Limb (tissue), 2 donors: ENCODE measurements at regions not wholly inside any gene's neighbourhood (a gene's known extent, or its start where the extent isn't known, plus 50 kb on each side); places are given as distances from the start of the nearest gene placed in this dataset.
"Not testable (repeated sequence)": the region's sequence is repeated elsewhere in the genome, so short reads cannot be mapped to it uniquely, and the experiment has no call there.

Source experiments
- DNase-seq, 2 donors: peaks; one replicate each; pipeline ENCODE4 v3.0.0-alpha.2; 2016; ENCODE audit errors: extremely low spot score in 2 of 2

DNA sequence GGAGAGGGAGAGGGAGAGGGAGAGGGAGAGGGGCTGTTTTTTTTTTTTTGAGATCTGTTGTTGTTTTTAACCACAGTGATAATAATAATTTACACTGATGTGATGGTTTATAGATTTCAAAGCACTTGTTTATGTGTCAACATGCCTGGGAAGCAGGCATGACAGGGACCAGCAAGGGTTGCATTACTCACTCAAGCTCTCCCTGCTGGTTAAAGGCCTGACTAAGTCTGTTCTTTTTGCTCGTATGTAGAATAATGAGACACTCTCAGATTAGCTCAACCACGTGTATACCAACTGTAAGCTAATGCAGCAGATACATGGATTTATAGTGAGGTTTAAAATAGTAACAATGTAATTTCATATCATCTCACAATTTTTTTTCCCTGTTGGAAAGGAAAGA, 134.6 kb upstream of the BOD1L1 start:
- DNase-seq: no peak

DNA sequence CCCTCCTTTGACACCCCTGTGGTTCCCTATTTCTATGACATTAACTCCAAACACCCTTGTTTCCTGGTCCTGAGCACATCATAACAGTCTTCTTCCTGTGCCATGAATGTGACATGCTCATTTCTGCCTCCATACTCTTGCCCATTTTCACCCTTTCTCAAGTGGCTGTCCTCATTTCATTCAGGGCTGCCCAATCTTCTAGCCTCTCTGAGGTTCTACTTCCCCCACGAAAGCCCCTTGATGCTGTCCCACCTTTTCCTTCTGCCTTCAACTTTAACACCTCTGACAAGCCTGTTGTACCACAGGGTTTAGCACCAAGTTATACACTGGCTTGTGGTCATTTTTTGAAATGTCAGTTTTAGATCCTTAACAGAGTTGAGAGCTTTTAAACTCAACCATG, 136.2 kb upstream of the BOD1L1 start:
- no peak for DNase-seq

DNA sequence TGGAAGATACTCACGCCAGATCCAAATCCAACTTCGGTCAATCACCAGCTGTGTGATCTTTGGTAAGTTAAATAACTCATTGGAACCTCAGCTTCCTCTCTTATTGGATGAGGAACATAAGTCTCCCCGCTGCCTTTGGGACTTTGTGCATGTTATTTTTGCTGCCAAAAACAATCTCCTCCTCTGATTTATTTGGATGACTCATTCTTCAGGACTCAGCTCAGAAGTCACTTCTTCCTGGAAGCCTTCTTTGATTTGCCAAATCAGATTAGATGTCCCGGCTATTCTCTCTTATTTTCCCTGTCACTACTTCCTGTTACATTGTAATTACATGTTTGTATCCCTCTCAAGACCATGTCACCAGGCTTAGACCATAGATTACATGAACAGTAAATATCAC, 138.0 kb upstream of the BOD1L1 start:
- no peak for DNase-seq

DNA sequence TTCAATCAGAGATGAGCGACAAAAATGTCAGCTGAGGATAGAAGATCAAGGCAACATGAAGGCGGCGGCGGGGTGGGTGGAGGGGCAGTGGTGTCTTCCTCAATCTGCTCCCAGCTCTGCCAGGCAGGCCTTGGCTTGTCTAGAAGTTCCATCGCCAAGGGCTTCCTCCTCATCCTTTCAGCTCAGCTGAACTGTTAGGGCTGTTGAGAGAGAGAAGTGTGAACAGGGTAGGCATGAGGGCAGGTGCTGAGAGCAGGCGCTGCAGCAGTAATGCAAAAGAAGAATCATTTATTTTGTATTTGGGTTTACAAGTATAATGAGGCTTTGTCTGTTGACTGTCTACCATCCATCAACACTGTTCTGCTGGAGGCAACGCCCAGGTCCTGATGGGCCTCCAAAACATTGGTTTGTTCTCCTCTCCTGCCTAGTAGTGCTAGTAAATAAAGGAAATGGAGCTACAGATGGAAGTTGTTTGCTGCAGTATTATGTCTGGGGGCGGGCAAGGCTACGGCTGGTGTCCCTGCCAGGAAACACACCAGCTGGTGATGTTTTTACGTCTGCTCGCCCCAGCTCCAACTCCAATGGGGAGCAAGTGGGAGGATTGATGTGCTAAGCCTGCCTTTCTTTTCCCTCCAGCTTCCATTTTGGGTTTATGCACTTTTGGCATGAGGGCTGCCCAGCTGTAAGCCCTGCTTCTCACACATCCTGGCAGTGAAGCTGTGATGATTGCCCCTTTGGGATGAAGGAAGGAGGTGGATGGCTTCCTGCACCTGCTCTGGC, 139.4 kb upstream of the BOD1L1 start:
- DNase-seq: peak in 1 of 2 donors; percentile 3

DNA sequence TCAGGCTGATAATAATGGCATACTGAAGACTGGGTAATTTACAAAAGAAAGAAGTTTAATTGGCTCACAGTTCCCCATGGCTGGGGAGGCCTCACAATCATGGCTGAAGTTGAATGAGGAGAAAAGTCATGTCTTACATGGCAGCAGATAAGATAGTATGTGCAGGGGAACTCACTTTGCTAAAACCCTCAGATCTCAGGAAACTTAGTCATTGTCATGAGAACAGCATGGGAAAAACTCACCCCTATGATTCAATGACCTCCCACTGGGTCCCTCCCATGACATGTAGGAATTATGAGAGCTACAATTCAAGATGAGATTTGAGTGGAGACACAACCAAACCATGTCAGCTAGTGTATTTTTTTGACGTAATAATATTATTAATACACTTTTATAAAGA, 149.8 kb upstream of the BOD1L1 start:
- no peak for DNase-seq

DNA sequence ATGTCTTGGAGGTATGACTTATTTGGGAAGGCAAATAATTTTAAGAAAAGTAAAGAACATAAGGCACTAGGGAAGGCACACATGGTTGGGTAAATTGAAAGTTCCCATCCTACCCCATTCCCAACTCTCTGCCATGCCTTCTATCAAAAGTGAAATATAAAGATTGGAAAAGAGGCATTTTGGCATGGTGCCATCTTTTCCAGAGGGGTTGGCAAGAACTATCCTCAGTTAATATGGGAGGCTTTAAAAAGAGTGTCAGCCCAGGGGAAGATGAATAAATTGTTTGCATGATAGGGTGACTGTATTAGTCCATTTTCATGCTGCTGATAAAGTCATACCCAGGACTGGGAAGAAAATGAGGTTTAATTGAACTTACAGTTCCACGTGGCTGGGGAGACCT, 150.8 kb upstream of the BOD1L1 start:
- no peak for DNase-seq

DNA sequence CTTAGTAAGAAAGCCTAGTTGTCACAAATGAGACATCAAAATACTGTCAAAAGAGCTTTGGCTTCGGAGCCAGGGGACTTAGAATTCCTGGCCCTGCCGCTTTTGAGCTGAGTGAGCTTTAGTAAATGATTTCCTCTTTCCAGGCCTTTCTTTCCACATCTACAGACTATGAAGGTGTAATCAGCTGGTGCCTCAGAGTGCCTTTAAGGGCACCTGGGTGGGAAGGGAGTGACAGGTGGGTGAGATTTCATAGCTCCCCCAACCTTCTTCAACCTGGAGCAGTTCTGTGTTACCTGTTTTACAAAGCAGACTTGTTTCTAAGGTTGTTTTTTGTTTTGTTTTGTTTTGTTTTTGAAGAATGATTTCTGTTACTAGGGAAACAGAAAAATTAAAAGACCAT, 154.7 kb upstream of the BOD1L1 start:
- no peak for DNase-seq

DNA sequence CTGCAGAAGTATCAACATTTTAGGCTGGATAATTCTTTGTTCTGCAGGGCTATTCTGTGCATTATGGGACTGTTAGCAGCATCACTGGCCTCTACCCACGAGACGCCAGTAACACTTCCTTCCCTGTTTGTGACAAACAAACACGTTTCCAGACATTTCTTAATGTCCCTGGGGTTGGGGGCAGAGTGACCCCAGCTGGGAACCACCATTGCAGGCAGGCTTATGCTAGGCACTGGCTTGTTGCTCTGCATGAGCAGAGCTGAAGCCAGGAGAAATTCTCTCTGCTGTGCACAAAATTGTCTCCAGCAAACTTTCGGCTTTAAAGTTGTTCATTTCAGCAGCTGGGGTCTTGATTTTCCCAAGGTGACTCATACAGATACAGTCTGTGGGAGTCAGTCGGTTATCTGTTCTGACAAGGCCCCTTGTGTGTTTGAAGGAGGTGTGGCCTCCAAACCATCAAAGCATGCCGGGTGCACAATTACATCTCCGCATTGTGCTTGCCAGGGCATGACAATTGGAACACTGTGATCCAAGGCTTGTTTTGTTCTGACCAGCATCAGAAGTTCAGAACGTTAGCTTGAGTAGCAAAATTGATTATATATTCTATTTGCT, 156.4 kb upstream of the BOD1L1 start:
- no peak for DNase-seq

DNA sequence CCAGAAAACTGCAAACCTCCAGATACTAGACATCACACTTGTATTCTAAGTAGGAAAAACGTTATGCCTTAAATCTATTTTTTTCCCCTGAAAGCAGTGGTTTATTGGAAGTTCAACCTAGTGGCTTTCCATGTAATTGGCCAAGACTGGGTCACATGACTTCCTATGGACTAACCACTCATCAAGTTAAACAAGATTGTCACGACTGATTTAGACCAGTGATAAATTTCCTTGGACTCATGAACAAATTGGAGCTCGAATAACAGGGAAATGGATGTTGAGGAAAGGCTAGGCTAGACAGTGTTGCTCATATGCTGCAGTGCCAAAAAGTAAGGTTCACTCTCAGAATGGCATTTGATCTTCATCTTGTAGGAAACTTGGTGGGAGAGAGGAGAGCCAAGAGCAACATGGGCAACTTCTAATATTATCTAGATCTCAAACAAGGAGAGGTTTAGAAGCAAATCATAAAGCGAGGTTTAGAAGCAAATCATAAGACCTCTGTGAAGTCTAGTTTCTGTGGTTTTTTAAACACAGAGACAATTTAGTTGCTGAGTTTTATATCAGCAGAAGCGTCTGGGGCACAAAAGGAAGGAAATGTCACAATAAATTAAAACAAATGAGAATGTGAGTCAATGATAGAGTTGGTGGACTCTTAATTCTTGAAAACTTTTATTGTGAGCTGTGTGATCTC, 165.6 kb upstream of the BOD1L1 start:
- DNase-seq: no peak

DNA sequence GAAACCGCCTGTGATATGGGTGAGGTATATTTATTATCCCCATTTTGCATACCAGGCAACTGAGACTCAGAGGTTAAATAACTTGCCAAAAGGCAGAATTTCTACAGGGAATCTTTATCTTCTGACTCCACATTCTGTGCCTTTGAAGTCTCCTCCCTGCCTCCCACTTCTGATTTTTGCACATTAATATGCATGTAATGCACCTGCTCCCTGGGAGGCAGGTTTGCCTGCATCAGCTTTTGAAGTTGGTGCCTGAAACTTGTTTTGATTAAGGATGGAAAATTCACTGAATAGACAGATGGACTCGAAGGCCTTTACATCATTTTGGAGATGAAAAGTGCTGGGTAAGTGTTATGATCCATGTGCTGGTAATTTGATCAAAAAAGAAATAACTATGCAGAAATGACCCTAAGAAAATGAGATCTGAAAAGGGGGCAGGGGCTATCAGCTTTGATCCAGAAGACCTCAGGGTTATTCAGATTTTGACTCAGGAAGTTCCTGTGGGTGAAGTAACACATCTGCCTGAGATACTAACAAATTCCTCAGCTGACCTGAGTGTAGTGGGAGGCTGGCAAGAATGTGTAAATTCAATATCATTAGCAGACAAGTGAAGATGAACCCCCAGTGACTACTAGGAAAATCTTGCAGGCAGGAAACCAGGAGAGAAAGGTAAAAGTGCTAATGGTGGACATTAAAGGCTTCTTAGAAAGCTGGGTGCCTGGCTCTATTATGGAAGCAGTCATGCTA, 167.5 kb upstream of the BOD1L1 start:
- no peak for DNase-seq

DNA sequence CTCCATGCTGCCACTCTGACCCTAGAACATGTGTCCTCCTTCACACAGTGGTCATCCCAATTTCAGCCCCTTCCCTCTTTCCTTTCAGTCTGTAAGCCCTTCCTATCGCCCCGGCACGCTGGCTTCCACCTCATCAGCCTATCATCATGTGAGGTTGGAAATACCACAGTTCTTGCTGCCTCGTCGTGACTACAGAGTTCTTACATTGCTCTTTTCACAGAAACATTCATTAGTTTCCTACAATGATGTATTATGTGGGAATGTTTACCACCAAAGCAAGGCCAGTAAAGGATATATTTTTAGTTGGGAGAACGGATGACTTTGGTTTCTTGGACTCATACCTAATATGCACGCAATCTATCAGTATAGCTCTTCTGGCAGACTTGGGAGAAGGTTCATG, 169.5 kb upstream of the BOD1L1 start:
- no peak for DNase-seq

DNA sequence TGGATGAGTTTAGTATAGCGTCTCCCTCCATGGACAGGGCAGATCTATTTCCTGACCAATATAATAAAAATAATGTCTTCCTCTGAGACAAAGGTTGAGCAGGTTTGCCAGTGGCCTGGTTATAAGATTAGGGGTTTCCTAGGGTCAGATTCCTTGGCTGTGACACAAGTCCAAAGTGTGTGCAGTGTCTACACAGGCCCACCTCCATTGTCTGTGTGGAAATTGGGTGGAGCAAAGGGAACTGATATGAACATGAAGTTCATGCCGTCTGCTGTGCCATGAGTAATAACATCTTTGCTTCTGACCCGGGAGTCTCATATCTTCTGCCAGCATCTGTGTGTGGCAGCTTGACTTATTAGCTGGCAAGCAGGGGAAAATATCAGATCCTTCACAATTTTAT, 187.7 kb upstream of the BOD1L1 start:
- no peak for DNase-seq

DNA sequence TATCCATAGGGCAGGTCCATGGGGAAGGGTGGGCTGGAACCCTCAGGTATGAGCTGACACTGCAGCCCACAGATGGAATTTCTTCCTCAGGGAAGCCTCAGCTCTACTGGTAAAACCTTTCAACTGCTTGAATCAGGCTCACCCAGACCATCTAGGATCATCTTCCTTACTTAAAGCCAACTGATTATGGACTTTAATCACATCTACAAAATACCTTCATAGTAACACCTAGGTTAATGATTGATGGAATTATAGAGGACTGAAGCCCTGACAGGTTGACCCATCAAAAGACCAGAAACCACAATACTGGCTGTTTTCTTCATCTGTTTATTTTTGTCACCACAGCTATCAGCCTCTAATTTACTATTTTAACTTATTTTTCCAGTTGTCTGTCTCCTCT, 188.9 kb upstream of the BOD1L1 start:
- no peak for DNase-seq

DNA sequence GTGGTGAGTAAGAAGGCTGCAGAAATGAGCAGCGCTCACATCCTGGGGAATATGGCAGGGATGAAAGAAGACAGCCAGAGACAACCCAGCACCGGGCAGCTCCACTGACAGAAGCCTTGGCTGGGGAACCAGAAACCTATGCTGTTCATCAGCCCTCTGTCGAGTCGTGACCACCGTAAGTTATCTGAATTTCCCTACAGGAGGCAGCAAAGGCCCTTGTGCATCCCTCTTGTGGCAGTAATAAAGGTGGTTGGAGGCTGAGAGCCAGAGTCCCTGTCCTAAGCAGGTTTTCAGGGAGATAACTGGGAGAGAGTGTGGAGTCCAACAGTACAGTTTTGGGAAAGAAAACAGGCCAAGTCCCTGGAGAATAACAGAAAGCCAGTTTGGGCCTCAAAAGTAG, 194.0 kb upstream of the BOD1L1 start:
- no peak for DNase-seq

DNA sequence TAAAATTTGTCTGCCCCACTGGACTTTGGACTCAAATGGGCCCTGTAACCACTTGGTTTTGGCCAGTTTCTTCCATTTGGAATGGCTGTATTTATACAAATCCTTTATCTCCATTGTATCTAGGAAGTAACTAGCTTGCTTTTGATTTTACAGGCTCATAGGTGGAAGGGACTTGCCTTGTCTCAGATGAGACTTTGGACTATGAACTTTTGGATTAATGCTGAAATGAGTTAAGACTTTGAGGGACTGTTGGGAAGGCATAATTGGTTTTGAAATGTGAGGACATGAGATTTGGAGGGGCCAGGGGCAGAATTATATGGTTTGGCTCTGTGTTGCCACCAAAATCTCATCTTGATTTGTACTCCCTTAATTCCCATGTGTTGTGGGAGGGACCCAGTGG, 198.3 kb upstream of the BOD1L1 start:
- not testable (repeated sequence) for DNase-seq

DNA sequence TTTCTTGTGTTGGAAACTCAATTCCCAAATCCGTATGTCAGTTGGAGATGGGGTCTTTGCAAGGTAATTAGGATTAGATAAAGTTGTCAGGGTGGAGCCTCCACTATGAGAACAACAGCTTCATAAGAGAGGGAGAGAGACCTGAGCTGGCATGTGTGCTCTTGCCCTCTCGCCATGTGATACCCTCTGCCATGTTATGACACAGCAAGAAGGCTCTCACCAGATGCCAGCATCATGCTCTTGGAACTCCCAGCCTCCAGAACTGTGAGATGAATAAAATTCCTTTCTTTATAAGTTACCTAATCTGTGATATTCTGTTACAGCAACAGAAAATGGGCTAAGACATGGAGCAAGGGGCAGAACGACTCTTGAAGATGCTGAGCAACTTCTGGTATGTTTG, 201.9 kb upstream of the BOD1L1 start:
- DNase-seq: no peak

DNA sequence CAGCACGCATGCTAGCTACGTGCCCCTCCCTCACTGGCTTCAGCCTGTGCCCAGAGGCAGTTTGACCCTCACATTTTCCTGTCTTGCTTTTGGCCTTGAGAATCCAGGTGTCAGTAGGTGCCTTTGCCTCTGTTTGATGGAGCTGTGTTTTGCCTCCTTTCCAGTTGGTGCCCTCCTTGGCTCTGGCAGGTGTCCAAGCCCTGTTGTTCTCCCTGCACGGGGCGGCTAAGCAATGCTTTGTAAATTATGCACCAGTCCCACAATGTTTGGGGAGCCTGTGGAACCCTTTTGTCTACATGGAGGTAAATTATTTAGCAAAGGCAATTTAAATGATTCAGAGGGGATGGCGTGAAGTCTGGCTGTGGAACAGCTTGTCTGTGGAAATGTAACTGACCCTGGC, 202.9 kb upstream of the BOD1L1 start:
- no peak for DNase-seq

DNA sequence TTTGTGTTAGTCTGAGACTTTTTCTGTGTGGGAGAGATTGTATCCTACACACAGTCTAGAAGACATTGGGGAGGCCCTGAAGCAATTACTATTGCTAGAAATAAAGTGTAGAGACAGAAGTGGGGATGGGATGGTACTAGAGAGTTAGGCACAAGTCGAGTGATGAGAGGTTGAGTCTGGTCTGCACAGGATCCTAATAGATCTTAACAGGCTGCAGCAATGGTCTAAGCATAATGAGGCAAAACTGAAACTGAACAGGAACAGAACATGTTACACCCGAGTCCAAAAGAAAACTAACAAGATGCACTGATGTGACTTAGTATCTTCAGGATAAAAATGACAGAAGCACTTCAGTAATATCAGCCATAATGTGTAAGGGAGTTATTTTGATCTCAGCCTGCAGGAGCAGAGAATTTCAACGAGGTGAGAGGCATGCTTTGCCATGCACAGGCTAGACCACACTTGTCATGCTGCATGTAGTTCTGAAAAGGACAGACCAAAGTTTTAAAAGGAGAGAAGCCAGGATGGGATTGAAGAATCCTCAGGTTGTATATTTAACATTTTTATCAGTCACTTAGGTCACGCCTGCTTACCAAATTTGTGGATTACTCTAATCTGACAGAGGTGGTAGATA, 205.8 kb upstream of the BOD1L1 start:
- no peak for DNase-seq

DNA sequence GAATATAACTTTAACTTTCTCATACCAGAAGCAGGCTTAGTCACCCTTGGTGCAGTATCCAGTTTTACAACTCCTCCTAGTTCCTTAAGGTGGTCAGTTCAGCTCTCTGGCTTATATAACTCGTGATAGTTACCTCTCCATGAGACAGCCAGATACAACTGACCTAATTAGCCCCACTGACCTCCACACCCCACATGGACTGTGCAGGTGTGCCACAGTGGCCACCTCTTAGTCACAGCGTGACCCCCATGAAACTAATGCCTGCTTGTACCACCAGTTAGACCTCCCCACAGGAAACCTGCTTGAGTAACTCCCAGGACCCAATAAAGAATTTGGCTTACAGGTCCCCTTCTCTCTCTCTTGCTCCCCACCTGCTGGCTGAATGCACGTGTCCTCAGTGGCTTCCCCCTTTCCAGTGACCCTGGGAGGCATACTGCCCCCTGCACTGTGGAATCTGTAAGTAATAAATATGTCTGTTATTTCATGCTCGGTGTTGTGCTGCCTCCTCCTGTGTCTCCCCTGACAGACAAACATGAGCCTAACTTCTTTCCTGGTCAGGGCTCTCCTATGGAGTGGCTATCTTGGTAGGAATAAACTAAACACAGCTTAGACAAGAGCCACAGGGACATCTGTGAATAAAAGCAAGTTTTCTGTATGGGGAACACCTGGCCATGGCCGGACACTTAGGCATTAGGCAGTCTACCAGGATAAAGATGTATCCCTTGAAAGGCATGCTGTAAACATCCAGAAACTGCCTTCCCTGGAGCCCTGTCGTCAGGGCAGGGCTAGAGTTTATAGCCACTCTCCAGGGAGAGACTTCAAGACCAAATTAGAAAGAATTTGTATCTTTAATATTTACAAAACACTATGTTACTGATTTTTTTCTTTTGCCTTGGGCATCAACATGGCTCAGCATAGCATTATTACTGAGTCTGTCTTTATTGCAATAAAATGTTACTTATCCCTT, 209.7 kb upstream of the BOD1L1 start:
- DNase-seq: no peak

DNA sequence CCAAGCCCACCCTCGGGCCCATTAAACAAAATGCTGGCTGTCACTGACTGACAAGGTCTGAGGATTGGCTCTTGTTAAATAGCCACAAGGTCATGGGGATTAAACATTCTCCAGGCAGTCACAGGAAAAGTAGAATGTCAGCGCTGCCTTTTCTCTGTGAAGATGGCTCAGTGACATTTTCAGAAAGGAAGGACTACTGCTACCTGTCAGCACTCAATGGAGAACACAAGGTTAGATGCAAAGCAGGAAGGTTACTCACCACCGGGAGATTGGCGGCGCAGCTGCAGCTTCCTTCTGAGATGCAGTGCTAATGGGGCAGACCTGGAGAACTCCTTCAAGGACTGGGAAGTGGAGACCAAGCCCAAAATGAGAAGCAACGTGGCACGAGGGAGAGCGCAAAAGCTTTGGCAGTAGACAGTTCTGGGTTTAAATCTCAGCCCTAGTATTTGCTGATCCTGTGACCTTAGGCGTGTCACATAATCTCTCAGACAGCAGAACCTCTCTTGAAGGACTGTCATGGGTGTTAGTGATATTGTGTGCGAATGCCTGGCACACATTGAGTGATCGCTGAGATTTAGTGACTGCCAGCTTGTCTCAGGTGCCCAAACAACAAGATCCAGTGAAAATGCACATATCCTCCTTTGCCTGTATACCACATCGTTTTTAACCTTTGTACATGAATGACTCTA, 213.1 kb upstream of the BOD1L1 start:
- no peak for DNase-seq
